ENCODE measurements at regions not wholly inside any gene's neighbourhood (a gene's known extent, or its start where the extent isn't known, plus 50 kb on each side); places are given as distances from the start of the nearest gene placed in this dataset.

- TF ChIP-seq MYC (IDR thresholded peaks at IDR 0.05; ENCODE audit: low read depth, low read length): no peak
- TF ChIP-seq MAX (IDR thresholded peaks at IDR 0.05; ENCODE audit: low read depth, low read length): no peak
- no peak for TF ChIP-seq CTCF (IDR thresholded peaks at IDR 0.05; ENCODE audit: low read depth, low read length)
- peak overlapping the region; percentile 26 for H3K4me3 ChIP-seq (ENCODE audit: low read depth, low read length)
- peak; percentile 86 for DNase-seq (ENCODE audit: low read depth)
These were observed 111.8 kb upstream of the JUN start for GRCh38 chr1:58895559-58896145.

- peak; percentile 92 for DNase-seq (ENCODE audit: low read depth)
- TF ChIP-seq POLR2A (IDR thresholded peaks at IDR 0.05; ENCODE audit: extremely low read depth, insufficient read length): no peak
- TF ChIP-seq MAX (IDR thresholded peaks at IDR 0.05; ENCODE audit: low read depth, low read length): peak; percentile 88
- peak; percentile 77 for TF ChIP-seq MYC (IDR thresholded peaks at IDR 0.05; ENCODE audit: low read depth, low read length)
- H3K4me3 ChIP-seq (ENCODE audit: low read depth, low read length): peak overlapping the region; percentile 26
These were observed 112.7 kb upstream of the JUN start for GRCh38 chr1:58896246-58897183.

- H3K4me3 ChIP-seq (ENCODE audit: low read depth, low read length): no peak overlapping the region
- peak; percentile 97 for DNase-seq (ENCODE audit: low read depth)
- TF ChIP-seq MYC (IDR thresholded peaks at IDR 0.05; ENCODE audit: low read depth, low read length) (peak; percentile 63; the same call in 1 of the 2 replicates), MAX (IDR thresholded peaks at IDR 0.05; ENCODE audit: low read depth, low read length) (peak; percentile 89), CTCF (IDR thresholded peaks at IDR 0.05; ENCODE audit: low read depth, low read length) (no peak), POLR2A (IDR thresholded peaks at IDR 0.05; ENCODE audit: extremely low read depth, insufficient read length) (no peak)
These were observed 115.1 kb upstream of the JUN start for GRCh38 chr1:58898739-58899586.

GRCh38 chr1:58899587-58900271 is 115.9 kb upstream of the JUN start:
- H3K4me3 ChIP-seq (ENCODE audit: low read depth, low read length): no peak overlapping the region
- TF ChIP-seq CTCF (IDR thresholded peaks at IDR 0.05; ENCODE audit: low read depth, low read length) (no peak), MAX (IDR thresholded peaks at IDR 0.05; ENCODE audit: low read depth, low read length) (no peak), POLR2A (IDR thresholded peaks at IDR 0.05; ENCODE audit: extremely low read depth, insufficient read length) (no peak), MYC (IDR thresholded peaks at IDR 0.05; ENCODE audit: low read depth, low read length) (no peak)
- DNase-seq (ENCODE audit: low read depth): peak; percentile 35

GRCh38 chr1:58900396-58900795 is 116.5 kb upstream of the JUN start:
- H3K4me3 ChIP-seq (ENCODE audit: low read depth, low read length): no peak overlapping the region
- no peak for TF ChIP-seq CTCF (IDR thresholded peaks at IDR 0.05; ENCODE audit: low read depth, low read length)
- TF ChIP-seq MAX (IDR thresholded peaks at IDR 0.05; ENCODE audit: low read depth, low read length): no peak
- no peak for TF ChIP-seq MYC (IDR thresholded peaks at IDR 0.05; ENCODE audit: low read depth, low read length)
- TF ChIP-seq POLR2A (IDR thresholded peaks at IDR 0.05; ENCODE audit: extremely low read depth, insufficient read length): no peak
- no peak for DNase-seq (ENCODE audit: low read depth)

All from NB4 (cell line).